ENCODE measurements at regions not wholly inside any gene's neighbourhood (a gene's known extent, or its start where the extent isn't known, plus 50 kb on each side); places are given as distances from the start of the nearest gene placed in this dataset.

DNA sequence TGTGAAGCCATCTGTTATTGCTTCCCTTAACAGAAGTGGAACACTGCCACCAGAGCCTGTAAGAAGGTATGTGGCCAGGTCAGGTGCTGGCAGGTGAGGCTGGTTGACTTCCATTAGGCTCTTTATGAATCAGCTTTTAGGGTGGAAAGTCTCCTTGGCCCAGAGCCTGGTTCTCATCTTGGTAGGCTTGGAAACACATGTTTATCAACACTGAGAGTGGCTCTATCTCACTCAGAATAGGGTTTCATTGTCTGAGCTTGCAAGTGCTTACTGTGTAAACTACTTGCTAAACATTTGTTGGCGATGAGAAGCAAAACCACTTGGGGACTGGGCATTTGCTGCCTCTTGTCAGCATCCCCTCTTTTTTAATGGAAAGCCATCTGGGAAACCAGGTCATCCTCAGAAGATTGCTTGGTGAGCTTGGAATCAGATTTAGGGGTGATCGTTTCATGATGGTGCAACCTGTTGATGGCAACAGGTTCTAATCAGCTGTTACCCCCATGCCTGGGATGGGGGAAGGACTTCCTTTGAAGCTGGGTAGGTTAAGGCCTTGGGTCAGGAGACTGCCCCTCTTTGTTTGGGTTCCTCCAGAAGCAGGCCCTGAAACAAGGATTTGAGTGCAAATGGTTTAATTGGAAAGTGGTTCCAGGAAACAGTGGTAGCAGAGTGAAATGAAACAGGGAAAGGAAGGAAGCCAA is 75.0 kb upstream of the AMPD3 start:
- H3K9ac ChIP-seq (ENCODE audit: low read length) = no peak overlapping the region

DNA sequence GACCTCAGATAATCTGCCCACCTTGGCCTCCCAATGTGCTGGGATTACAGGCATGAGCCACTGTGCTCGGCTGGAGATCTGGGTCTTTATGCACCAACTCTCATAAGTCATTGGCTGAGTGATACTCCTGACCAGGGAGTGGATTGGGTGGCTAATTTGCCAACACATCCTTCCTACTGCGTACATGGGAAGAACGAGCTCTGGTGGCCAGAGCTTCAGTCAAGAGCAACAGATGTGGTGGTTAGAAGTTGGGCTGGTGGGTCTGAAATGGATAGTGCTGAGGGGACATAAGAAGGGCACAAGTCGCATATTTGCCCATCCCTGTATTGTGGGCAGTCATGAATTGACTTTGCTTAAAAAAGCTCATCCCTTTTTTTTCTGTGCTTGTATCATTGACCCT is 74.1 kb upstream of the AMPD3 start:
- no peaks in the 10 kb centered on the region for H3K27me3 ChIP-seq (ENCODE audit: insufficient read depth, low read length)
- H3K9me2 ChIP-seq (ENCODE audit: low read depth, low read length) = no peaks in the 10 kb centered on the region
- TF ChIP-seq CTCF (IDR thresholded peaks at IDR 0.05; ENCODE audit: low read length) = no peak
- TF ChIP-seq EZH2 (IDR thresholded peaks at IDR 0.05; ENCODE audit: borderline replicate concordance, low read length) = no peak
- no peaks in the 10 kb centered on the region for H3F3A ChIP-seq (ENCODE audit: insufficient read depth, low read length)
- no peak overlapping the region for H3K9ac ChIP-seq (ENCODE audit: low read length)
- no peaks in the 10 kb centered on the region for H3K9me3 ChIP-seq (ENCODE audit: low read length)
- no peak overlapping the region for H3K4me2 ChIP-seq (ENCODE audit: low read length)
- no peak overlapping the region for H3K4me3 ChIP-seq (ENCODE audit: low read depth, low read length, poor library complexity, severe bottlenecking)
- no peaks in the 10 kb centered on the region for H3K36me3 ChIP-seq (ENCODE audit: insufficient read depth, low read length)
- H3K4me1 ChIP-seq (ENCODE audit: insufficient read depth, low read length, severe bottlenecking) = no peaks in the 10 kb centered on the region
- H3K27ac ChIP-seq (ENCODE audit: low read depth, low read length, poor library complexity, severe bottlenecking) = no peak overlapping the region
- no peak overlapping the region for H2AFZ ChIP-seq (ENCODE audit: low read length)
- H4K20me1 ChIP-seq (ENCODE audit: insufficient read depth, low read length) = no peaks in the 10 kb centered on the region
- no peaks in the 10 kb centered on the region for H3K79me2 ChIP-seq (ENCODE audit: insufficient read depth, low read length)

More for the DNA sequence above, 75.0 kb upstream of the AMPD3 start:
- H3F3A ChIP-seq (ENCODE audit: insufficient read depth, low read length) = no peaks in the 10 kb centered on the region
- no peak overlapping the region for H3K4me3 ChIP-seq (ENCODE audit: low read depth, low read length, poor library complexity, severe bottlenecking)
- TF ChIP-seq CTCF (IDR thresholded peaks at IDR 0.05; ENCODE audit: low read length) (no peak), EZH2 (IDR thresholded peaks at IDR 0.05; ENCODE audit: borderline replicate concordance, low read length) (no peak)
- no peaks in the 10 kb centered on the region for H3K9me2 ChIP-seq (ENCODE audit: low read depth, low read length)
- no peaks in the 10 kb centered on the region for H3K36me3 ChIP-seq (ENCODE audit: insufficient read depth, low read length)
- no peaks in the 10 kb centered on the region for H4K20me1 ChIP-seq (ENCODE audit: insufficient read depth, low read length)
- no peaks in the 10 kb centered on the region for H3K79me2 ChIP-seq (ENCODE audit: insufficient read depth, low read length)
- no peaks in the 10 kb centered on the region for H3K9me3 ChIP-seq (ENCODE audit: low read length)
- no peak overlapping the region for H2AFZ ChIP-seq (ENCODE audit: low read length)
- H3K4me2 ChIP-seq (ENCODE audit: low read length) = no peak overlapping the region
- no peak overlapping the region for H3K27ac ChIP-seq (ENCODE audit: low read depth, low read length, poor library complexity, severe bottlenecking)
- H3K4me1 ChIP-seq (ENCODE audit: insufficient read depth, low read length, severe bottlenecking) = no peaks in the 10 kb centered on the region
- no peaks in the 10 kb centered on the region for H3K27me3 ChIP-seq (ENCODE audit: insufficient read depth, low read length)

DNA sequence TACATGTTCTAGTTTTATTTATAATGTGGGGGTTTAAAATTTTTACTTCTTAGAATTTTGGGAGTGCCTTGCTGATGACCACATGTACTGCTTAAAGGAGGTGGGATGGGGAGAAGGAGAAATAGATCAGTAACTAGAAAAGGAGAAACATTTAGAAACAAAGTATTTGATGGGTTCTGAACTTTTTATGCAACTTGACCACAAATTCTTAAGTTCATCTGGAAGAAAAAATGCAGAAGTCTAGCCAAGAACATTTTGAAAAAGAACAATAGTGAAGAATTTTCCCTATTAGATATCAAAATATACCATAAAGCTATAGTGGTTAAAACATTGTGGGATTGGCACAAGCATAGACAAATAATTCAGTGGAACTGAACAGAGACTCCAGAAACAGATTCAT is 73.3 kb upstream of the AMPD3 start:
- no peaks in the 10 kb centered on the region for H3K27me3 ChIP-seq (ENCODE audit: insufficient read depth, low read length)
- no peaks in the 10 kb centered on the region for H4K20me1 ChIP-seq (ENCODE audit: insufficient read depth, low read length)
- H3F3A ChIP-seq (ENCODE audit: insufficient read depth, low read length) = no peaks in the 10 kb centered on the region
- H3K4me3 ChIP-seq (ENCODE audit: low read depth, low read length, poor library complexity, severe bottlenecking) = no peak overlapping the region
- H3K27ac ChIP-seq (ENCODE audit: low read depth, low read length, poor library complexity, severe bottlenecking) = no peak overlapping the region
- H3K4me1 ChIP-seq (ENCODE audit: insufficient read depth, low read length, severe bottlenecking) = no peaks in the 10 kb centered on the region
- H3K79me2 ChIP-seq (ENCODE audit: insufficient read depth, low read length) = no peaks in the 10 kb centered on the region
- H3K9me2 ChIP-seq (ENCODE audit: low read depth, low read length) = no peaks in the 10 kb centered on the region
- no peak overlapping the region for H2AFZ ChIP-seq (ENCODE audit: low read length)
- no peaks in the 10 kb centered on the region for H3K9me3 ChIP-seq (ENCODE audit: low read length)
- TF ChIP-seq EZH2 (IDR thresholded peaks at IDR 0.05; ENCODE audit: borderline replicate concordance, low read length) (no peak), CTCF (IDR thresholded peaks at IDR 0.05; ENCODE audit: low read length) (no peak)
- H3K4me2 ChIP-seq (ENCODE audit: low read length) = no peak overlapping the region
- no peaks in the 10 kb centered on the region for H3K36me3 ChIP-seq (ENCODE audit: insufficient read depth, low read length)
- no peak overlapping the region for H3K9ac ChIP-seq (ENCODE audit: low read length)

All from OCI-LY1 (cell line).